Stimulated activated CD4-positive, alpha-beta T cell treated with anti-CD3 and anti-CD28 coated beads, Interleukin-4, amount 100 ng/mL, for 1 hour (primary cell): ENCODE measurements at regions not wholly inside any gene's neighbourhood (a gene's known extent, or its start where the extent isn't known, plus 50 kb on each side); places are given as distances from the start of the nearest gene placed in this dataset.

ENCODE experiments used
- DNase-seq: peaks from one replicate; pipeline ENCODE4 v3.0.0-alpha.2; 2020

- no peak for DNase-seq
Measured at GRCh38 chr5:109945723-109946480, 256.2 kb downstream of the MAN2A1 start.

- no peak for DNase-seq
Measured at GRCh38 chr5:109946610-109947009, 256.9 kb downstream of the MAN2A1 start.

- no peak for DNase-seq
Measured at GRCh38 chr5:109947667-109948066, 257.9 kb downstream of the MAN2A1 start.

GRCh38 chr5:109950634-109951033 lies 260.9 kb downstream of the MAN2A1 start:
- DNase-seq, result no peak

GRCh38 chr5:109951348-109951747 lies 261.6 kb downstream of the MAN2A1 start:
- DNase-seq, result no peak

- DNase-seq, result no peak
Measured at GRCh38 chr5:109951758-109952157, 262.0 kb downstream of the MAN2A1 start.

- no peak for DNase-seq
Measured at GRCh38 chr5:109953761-109954160, 264.0 kb downstream of the MAN2A1 start.

GRCh38 chr5:109956884-109957283 lies 267.2 kb downstream of the MAN2A1 start:
- DNase-seq, result no peak

GRCh38 chr5:109958082-109958481 lies 268.4 kb downstream of the MAN2A1 start:
- DNase-seq, result no peak

GRCh38 chr5:109959652-109960051 lies 269.9 kb downstream of the MAN2A1 start:
- no peak for DNase-seq

GRCh38 chr5:109961751-109962150 lies 272.0 kb downstream of the MAN2A1 start:
- no peak for DNase-seq

- DNase-seq, result no peak
Measured at GRCh38 chr5:109962882-109963603, 273.3 kb downstream of the MAN2A1 start.

- DNase-seq, result no peak
Measured at GRCh38 chr5:109964136-109964535, 274.4 kb downstream of the MAN2A1 start.

GRCh38 chr5:109965634-109966033 lies 275.9 kb downstream of the MAN2A1 start:
- DNase-seq, result no peak

- DNase-seq, result no peak
Measured at GRCh38 chr5:109971968-109972367, 282.2 kb downstream of the MAN2A1 start.

- DNase-seq, result no peak
Measured at GRCh38 chr5:109981979-109982378, 292.3 kb downstream of the MAN2A1 start.

GRCh38 chr5:109982966-109983534 lies 293.3 kb downstream of the MAN2A1 start:
- no peak for DNase-seq

- no peak for DNase-seq
Measured at GRCh38 chr5:109986726-109987125, 297.0 kb downstream of the MAN2A1 start.

- no peak for DNase-seq
Measured at GRCh38 chr5:109987355-109987754, 297.6 kb downstream of the MAN2A1 start.

- no peak for DNase-seq
Measured at GRCh38 chr5:109987970-109988369, 298.2 kb downstream of the MAN2A1 start.

- DNase-seq, result no peak
Measured at GRCh38 chr5:109989161-109989560, 299.4 kb downstream of the MAN2A1 start.

- DNase-seq, result no peak
Measured at GRCh38 chr5:109989994-109990722, 300.4 kb downstream of the MAN2A1 start.

- DNase-seq, result no peak
Measured at GRCh38 chr5:109990723-109991359, 301.1 kb downstream of the MAN2A1 start.
